ENCODE measurements at regions not wholly inside any gene's neighbourhood (a gene's known extent, or its start where the extent isn't known, plus 50 kb on each side); places are given as distances from the start of the nearest gene placed in this dataset.

GRCh38 chr3:159265705-159266104 lies 463.9 kb downstream of the MFSD1 start:
- TF ChIP-seq CTCF (IDR thresholded peaks at IDR 0.05) = no peak
- TF ChIP-seq IRF3 (IDR thresholded peaks at IDR 0.05; ENCODE audit: low read depth, low read length) = no peak
- TF ChIP-seq EP300 (IDR thresholded peaks at IDR 0.05; ENCODE audit: borderline replicate concordance in 1 of 2, low read depth in 1 of 2, low read length in 1 of 2) = peak in 1 of 2 experiments; percentile 73; a peak in 2 of 4 replicates
- no peak for TF ChIP-seq POLR2AphosphoS5 (IDR thresholded peaks at IDR 0.05; ENCODE audit: low read depth, low read length)
- TF ChIP-seq ZBTB33 (IDR thresholded peaks at IDR 0.05; ENCODE audit: borderline replicate concordance, low read depth) = no peak
- peak; percentile 18; the same call in 1 of the 2 replicates for TF ChIP-seq MXI1 (IDR thresholded peaks at IDR 0.05; ENCODE audit: low read depth, low read length)
- TF ChIP-seq FOXJ3 (CRISPR knock-in tag; IDR thresholded peaks at IDR 0.05) = peak; percentile 71
